Tibial nerve (tissue), 3 donors: ENCODE measurements at regions not wholly inside any gene's neighbourhood (a gene's known extent, or its start where the extent isn't known, plus 50 kb on each side); places are given as distances from the start of the nearest gene placed in this dataset.

Experiments used
- CTCF ChIP-seq, 5 experiments: fragments of 200-600 bp in 3 of 5; fragments of 450-650 bp in 2 of 5; sonication (generic) in 3 of 5; IDR thresholded peaks; one replicate each; pipeline ENCODE4 v1.5.1; 2016 to 2019; ENCODE audit warnings: antibody characterized with exemption in 5 of 5, mild to moderate bottlenecking in 3 of 5, moderate library complexity in 2 of 5
- POLR2A ChIP-seq, 2 donors: fragments of 450-650 bp; IDR thresholded peaks; one replicate each; pipeline ENCODE4 v1.6.1; 2017; ENCODE audit warnings: antibody characterized with exemption in 2 of 2, mild to moderate bottlenecking in 2 of 2, moderate library complexity in 2 of 2

GRCh38 chr3:1734494-1735122 lies 364.1 kb upstream of the CNTN4 start:
- TF ChIP-seq CTCF (IDR thresholded peaks at IDR 0.05) (no peak), POLR2A (IDR thresholded peaks at IDR 0.05) (no peak)
